GM12874 (cell line): ENCODE measurements at regions not wholly inside any gene's neighbourhood (a gene's known extent, or its start where the extent isn't known, plus 50 kb on each side); places are given as distances from the start of the nearest gene placed in this dataset.

ENCODE experiments used
- CTCF ChIP-seq: IDR thresholded peaks from 2 replicates; pipeline ENCODE4 v1.5.1; 2011; ENCODE audit warnings: low read depth, mild to moderate bottlenecking, control low read depth, low read length, moderate library complexity; ENCODE audit not compliant: insufficient read depth

- no peak for TF ChIP-seq CTCF
Measured at GRCh38 chr2:215612786-215613185, 176.9 kb upstream of the FN1 start.

- no peak for TF ChIP-seq CTCF
Measured at GRCh38 chr2:215611609-215612386, 175.9 kb upstream of the FN1 start.

GRCh38 chr2:215609089-215610032 is 173.5 kb upstream of the FN1 start:
- no peak for TF ChIP-seq CTCF

- TF ChIP-seq CTCF, result no peak
Measured at GRCh38 chr2:215607766-215608165, 171.9 kb upstream of the FN1 start.

GRCh38 chr2:215606219-215606618 is 170.4 kb upstream of the FN1 start:
- no peak for TF ChIP-seq CTCF

- no peak for TF ChIP-seq CTCF
Measured at GRCh38 chr2:215605214-215605613, 169.3 kb upstream of the FN1 start.

- no peak for TF ChIP-seq CTCF
Measured at GRCh38 chr2:215604606-215605005, 168.7 kb upstream of the FN1 start.
